D721Med (cell line): ENCODE measurements at regions not wholly inside any gene's neighbourhood (a gene's known extent, or its start where the extent isn't known, plus 50 kb on each side); places are given as distances from the start of the nearest gene placed in this dataset.

Source experiments
- DNase-seq: peaks from one replicate; pipeline ENCODE4 v3.0.0; 2011; ENCODE audit warnings: low spot score; ENCODE audit not compliant: insufficient read length
- FAIRE-seq: peaks from 2 replicates; lab custom pipeline; 2011; peaks lifted over from hg19 to GRCh38; lab: Jason Lieb, UNC
- TF ChIP-seq, protein P1 (sequence below): IDR thresholded peaks from 2 replicates; pipeline ENCODE4 v1.5.1; 2012; ENCODE audit warnings: mild to moderate bottlenecking, control low read depth; ENCODE audit not compliant: insufficient read depth; ENCODE audit errors: missing control alignments

DNA sequence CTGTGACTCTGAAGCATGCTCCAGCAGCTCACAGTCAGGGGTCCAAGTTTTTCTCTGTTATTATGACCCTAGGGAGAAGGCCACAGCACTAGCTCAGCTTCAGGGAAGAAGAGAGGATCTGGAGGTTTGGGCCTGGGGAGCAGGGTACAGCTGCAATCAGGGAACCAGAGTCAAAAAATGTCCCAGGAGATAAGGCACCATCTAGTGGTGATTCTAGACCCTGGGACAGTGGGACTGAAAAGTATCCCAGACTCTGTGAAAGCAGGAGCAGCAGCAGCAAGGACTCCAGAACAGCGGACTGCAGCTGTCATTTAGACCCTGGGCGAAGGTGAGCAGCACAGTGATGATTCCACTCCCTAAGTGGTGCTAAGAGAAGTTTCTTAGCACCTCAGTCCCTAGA, 278.4 kb upstream of the DDX18 start:
- TF ChIP-seq, protein P1, sequence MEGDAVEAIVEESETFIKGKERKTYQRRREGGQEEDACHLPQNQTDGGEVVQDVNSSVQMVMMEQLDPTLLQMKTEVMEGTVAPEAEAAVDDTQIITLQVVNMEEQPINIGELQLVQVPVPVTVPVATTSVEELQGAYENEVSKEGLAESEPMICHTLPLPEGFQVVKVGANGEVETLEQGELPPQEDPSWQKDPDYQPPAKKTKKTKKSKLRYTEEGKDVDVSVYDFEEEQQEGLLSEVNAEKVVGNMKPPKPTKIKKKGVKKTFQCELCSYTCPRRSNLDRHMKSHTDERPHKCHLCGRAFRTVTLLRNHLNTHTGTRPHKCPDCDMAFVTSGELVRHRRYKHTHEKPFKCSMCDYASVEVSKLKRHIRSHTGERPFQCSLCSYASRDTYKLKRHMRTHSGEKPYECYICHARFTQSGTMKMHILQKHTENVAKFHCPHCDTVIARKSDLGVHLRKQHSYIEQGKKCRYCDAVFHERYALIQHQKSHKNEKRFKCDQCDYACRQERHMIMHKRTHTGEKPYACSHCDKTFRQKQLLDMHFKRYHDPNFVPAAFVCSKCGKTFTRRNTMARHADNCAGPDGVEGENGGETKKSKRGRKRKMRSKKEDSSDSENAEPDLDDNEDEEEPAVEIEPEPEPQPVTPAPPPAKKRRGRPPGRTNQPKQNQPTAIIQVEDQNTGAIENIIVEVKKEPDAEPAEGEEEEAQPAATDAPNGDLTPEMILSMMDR, result peak; percentile 13
- DNase-seq (no peak), FAIRE-seq (no peak)

DNA sequence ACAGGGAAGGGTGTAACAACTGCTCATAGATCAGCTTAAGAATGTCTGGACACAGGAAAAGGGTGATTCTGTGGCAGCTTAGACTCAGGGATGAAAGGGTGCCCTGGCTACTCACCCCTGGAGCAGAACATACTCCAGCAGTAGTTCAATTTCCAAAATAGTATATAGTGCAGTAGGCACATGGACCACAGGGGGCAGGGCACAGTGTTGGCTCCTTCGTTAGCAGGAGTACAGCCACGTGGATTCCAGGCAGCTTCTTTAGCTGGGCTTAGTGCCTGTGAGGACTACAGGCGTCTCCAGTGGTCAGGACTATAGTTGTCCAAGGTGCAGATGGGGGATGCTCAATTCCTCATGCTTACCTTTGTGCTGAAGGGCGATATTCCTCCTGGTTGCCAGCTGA, 277.5 kb upstream of the DDX18 start:
- DNase-seq (no peak), FAIRE-seq (no peak)
- TF ChIP-seq, protein P1, result no peak

DNA sequence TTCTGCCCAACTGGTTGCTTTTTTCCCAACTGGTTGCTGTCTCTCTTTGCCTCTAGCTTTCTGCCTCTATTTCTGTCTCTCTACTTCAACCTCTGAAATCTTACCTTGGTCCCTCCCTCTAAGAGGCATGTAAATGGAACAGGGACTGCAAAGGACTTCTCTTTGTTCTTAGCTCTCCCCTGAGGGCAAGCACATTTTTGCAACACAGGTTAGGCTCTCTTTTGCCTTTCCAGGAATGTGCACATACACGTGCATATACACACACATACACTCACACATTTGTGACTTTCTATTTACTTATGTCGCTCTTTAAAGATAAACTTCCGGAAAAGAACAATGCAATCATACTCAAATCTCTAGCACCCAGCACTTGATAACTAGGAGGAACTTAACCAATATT, 262.6 kb upstream of the DDX18 start:
- FAIRE-seq (no peak), DNase-seq (no peak)
- TF ChIP-seq, protein P1, result no peak

DNA sequence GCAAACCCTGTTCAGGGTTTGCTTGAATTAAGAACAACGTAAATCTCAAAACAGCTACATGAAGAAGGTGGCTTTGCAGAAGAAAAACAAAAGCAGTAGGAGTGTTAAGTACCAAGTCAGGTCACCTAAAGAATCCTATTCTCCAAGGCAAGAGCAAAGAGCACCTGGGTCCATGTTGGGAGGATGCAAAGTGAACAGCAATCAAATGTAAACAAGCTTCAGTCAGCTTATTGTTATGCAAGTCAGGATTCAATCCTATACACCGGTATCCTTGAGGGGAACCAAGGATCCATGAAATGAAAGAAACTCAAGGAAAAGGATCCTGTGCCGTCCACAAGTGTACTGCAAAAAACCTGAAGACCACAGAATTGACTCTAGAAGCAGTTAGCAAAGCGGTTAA, 261.0 kb upstream of the DDX18 start:
- TF ChIP-seq, protein P1, result no peak
- DNase-seq (no peak), FAIRE-seq (no peak)

DNA sequence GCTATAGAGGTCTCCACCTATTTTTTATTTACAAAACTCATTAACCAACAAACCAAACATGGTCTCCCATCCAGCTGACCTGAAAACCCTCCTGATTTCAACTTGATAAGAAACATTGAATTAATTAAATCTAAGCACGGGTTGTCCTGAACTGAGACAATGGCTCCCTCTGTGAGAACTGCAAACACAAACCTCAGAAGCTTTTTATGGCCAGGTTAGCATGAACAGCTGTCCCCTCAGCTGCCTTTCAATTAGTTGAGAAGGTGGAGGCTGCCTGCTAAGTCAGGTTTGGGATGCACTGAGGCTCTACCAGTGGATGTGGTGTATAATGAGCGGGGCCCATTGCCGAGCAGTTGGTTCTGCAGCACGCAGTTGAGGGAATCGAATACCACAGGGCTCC, 258.5 kb upstream of the DDX18 start:
- DNase-seq (no peak), FAIRE-seq (no peak)
- TF ChIP-seq, protein P1, result no peak

DNA sequence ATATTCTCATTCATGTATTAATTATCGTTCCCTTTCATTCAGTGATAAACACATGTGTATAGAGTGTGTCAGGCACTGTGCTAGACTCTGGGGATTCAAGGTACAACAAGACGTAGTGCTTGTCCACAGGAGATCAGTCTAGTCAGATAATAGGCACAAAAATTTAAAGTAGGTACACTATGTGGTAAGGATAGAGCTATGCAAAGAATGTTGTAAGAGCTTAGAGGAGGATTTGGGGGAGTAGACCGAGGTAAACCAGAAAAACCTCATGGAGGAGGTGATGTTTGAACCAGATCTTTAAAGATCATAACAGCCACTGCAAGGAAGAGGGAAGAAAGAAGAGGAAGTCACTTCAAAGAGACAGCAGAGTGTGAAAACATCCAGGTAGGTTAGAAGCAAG, 256.9 kb upstream of the DDX18 start:
- TF ChIP-seq, protein P1, result no peak
- DNase-seq, result no peak
- FAIRE-seq, result no peak

DNA sequence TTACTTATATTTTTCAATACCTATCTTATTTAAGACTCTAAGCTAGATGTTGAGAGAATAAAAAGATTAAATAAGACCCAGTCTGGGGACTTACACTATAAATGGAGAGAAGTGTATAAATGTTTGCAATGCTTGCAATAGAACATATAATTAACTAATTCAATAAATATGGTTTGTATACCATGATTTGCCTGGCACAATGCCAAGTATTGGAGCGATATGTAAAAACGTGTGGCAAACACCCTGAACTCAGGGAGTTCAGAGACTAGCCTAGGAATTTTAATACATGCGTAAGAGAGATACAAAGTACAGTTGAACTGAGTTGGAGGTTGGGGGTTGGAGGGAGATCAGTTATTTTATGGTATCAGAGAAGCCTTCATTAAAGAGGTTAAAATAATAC, 251.8 kb upstream of the DDX18 start:
- DNase-seq (no peak), FAIRE-seq (no peak)
- TF ChIP-seq, protein P1, result no peak
